ENCODE measurements at regions not wholly inside any gene's neighbourhood (a gene's known extent, or its start where the extent isn't known, plus 50 kb on each side); places are given as distances from the start of the nearest gene placed in this dataset.
"Not testable (repeated sequence)": the region's sequence is repeated elsewhere in the genome, so short reads cannot be mapped to it uniquely, and the experiment has no call there.

DNA sequence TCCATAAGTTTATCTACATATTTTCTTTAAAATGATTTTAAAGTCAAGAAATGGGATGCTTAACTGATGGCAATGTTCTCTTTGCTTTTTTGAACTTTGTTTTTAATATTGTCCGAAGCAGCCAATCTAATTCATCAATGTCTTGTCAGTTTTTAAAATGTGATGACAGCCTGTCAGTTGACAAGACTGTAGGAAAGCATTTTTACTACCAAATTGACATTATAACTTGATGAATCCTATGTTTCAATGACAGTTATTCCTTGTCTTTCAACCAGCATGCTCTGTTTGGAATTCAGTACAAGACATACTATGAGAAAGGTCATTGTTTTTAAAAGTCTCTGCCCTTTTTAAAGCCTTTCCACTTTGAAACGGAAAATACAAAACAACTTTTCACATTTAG is 1073.2 kb downstream of the TMTC2 start:
- intact Hi-C loops (cut with micrococcal nuclease), result no loop called here

DNA sequence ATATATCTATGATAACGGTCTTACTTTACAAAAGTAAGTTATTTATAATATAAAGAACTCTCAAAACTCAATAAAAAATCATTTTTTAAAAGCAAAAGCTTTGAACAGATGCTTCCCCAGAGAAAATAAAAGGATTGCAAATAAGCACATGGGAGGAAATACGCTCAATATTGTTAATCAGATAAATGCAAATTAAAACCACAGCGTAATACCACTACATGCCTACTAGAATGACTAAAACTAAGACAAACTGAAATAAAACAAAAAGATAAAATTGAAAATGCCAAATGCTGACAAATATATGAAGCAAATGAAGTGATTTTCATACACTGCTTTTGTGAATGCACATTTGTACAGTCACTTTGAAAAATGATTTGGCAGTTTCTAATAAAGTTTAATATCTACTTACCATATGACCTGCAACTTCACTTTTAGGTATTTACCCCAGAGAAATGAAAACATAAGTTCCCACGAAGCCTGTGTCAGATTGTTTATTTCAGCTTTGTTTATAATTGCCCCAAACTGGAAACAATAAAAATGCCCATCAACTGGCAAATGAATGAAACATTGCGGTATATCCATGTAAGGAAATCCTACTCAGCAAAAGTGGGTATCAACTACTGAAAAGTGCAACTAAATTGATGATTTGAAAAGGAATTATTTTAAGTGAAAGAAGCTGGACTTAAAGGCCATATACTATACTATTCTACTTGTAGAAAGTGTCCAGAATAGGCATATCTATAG is 1072.4 kb downstream of the TMTC2 start:
- intact Hi-C loops (cut with micrococcal nuclease), result no loop called here

DNA sequence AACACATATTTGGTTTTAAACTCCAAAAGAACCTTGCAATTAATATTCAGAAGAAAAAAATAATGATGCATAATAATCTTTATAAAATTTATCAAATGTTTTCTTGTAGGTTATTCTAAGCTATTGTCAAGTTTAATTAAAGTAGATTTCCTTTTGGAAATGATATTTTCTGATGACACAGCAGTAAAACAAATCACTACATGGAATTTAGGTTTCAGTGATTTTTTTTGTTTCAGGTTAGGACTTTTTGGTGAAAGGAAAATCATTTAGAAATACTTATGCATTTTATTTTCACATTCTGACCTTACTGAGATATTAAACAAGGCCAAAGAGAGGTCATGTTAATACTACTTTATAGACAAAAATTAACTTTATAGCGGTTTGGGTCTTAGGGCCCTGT is 1067.2 kb downstream of the TMTC2 start:
- intact Hi-C loops (cut with micrococcal nuclease), result no loop called here

DNA sequence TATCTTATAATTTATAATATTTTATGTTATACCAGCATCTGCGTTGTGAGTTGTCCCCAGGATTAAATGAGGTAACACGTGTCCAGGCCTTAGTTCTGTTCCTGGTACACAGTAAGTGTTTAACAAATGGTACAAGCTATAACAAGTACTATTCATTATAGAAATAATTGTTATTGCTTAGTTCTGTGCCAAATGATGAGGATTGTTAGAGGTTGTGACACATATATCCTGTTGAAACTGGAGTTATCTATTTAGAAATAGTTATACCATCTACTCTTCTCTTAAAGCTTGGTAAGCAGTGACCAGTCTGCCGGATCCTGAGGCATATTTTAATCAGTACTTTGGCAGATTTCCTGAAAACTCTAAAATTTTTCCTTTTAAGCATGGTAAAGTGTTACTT is 1066.5 kb downstream of the TMTC2 start:
- intact Hi-C loops (cut with micrococcal nuclease), result no loop called here

DNA sequence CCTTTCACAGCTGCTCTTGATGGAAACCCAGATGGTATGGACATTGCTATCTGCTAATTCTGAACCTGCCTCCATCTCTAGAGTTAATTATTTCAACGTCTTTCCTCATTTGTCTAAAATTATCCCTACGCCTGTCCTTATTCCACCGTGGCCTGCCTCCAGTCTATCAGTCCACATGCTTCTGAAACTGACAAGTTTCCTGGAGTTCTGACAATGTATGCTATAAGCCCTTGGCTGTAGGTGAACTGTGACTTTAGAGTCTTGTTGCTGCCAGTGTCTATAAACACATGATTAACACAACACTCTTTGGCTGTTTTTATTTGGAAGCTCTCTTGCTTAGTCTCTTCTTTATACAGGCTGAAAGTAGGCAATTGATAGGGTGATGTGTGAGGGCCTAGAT is 1052.9 kb downstream of the TMTC2 start:
- intact Hi-C loops (cut with micrococcal nuclease), result no loop called here

DNA sequence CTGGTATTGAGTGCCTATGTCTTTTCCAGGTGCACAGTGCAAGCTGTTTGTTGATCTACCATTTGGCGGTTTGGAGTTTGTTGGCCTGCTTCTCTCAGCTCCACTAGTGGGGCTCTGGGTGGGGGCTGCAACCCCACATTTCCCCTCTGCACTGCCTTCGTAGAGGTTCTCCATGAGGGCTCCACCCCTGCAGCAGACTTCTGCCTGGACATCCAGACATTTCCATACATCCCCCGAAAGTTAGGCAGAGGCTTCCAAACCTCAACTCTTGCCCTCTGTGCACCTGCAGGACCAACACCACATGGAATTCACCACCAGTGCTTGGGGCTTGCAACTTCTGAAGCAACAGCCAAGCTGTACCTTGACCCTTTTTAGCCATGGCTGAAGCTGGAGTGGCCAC is 1024.1 kb downstream of the TMTC2 start:
- intact Hi-C loops (cut with micrococcal nuclease), result no loop called here

DNA sequence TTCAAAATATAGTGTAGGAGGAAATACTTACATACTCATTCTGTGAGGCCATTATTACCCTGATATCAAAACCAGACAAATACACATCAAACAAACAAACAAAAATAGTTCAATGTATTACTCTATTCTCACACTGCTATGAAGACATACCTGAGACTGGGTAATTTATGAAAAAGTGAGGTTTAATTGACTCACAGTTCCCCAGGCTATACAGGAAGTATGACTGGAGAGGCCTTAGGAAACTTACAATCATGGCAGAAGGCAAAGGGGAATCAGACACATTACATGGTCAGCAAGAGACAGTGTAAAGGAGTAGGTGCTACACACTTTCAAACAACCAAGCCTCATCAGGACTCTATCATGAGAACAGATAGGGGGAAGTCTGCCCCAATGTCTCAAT is 1023.2 kb downstream of the TMTC2 start:
- intact Hi-C loops (cut with micrococcal nuclease), result no loop called here

DNA sequence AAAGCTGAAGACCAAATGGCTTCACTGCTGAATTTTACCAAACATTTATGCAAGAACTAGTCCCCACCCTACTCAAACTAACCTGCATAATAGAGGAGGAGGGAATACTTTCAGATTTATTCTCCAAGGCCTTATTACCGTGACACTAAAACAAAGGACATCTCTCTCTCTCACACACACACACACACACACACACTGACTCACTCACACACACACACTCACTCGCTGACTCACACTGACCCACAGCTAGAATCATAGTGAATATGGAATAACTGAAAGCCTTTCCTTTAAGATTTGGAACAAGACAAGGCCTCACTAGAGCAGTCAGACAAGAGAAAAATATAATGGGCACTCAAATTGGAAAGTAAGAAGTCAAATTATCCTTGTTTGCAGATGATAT is 1014.1 kb downstream of the TMTC2 start:
- intact Hi-C loops (cut with micrococcal nuclease), result no loop called here

DNA sequence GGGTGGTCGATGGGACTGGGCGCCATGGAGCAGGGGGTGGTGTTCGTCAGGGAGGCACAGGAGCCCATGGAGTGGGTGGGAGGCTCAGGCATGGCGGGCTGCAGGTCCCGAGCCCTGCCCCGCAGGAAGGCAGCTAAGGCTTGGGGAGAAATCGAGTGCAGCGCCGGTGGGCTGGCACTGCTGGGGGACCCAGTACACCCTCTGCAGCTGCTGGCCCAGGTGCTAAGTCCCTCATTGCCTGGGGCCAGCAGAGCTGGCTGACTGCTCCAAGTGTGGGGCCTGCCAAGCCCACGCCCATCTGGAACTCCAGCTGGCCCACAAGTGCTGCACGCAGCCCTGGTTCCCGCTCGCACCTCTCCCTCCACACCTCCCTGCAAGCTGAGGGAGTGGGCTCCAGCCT is 1009.6 kb downstream of the TMTC2 start:
- intact Hi-C loops (cut with micrococcal nuclease), result not testable (repeated sequence)

DNA sequence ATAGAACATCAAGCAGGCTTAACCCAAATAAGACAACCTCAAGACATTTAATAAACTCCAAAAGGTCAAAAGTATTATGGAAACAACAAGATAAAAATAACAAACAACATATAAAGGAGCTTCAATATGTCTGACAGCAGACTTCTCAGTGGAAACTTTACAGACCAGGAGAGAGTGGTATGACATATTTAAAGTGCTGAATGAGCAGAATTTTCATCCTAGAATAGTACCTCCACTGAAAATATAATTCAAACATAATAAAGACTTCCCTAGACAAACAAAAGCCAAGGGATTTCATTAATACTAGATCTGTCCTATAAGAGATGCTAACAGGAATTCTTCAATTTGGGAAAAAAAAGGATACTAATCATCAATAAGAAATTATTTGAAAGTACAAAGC is 1005.0 kb downstream of the TMTC2 start:
- intact Hi-C loops (cut with micrococcal nuclease), result no loop called here

DNA sequence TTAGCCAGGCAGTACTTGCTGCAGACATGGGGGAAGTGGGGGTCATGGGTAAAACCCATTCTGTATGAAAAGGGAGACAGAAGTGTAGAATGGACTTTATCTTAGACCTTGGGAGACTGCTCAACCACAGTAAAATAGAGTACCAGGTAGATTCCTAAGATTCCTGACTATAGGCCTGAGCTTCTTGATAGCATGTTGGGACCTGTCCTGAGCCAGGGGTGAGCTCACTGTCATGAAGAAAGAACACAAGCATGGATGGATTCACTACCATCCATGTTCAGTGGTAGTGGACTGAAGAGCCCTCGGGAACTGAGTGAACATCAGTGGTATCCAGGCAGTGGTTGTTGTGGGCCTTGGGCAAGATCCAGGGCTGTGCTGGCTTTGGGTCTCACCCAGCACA is 1003.8 kb downstream of the TMTC2 start:
- intact Hi-C loops (cut with micrococcal nuclease), result no loop called here

DNA sequence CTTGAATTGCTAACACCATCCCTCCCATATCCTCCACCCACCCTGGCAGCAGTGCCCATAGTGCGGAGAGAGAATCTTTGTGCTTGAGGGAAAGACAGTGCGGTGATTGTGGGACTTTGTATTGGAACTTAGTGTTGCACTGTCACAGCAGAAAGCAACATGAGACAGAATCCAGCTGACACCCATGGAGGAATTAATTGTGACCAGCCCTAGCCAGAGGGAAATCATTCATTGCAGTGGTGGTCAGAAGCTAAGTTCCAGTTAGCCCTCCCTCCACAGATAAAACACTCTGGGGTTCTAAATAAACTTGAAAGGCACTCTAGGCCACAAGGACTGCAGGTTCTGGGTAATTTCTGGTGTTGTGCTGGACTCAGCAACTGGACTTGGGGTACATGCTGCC is 1002.6 kb downstream of the TMTC2 start:
- intact Hi-C loops (cut with micrococcal nuclease), result no loop called here

DNA sequence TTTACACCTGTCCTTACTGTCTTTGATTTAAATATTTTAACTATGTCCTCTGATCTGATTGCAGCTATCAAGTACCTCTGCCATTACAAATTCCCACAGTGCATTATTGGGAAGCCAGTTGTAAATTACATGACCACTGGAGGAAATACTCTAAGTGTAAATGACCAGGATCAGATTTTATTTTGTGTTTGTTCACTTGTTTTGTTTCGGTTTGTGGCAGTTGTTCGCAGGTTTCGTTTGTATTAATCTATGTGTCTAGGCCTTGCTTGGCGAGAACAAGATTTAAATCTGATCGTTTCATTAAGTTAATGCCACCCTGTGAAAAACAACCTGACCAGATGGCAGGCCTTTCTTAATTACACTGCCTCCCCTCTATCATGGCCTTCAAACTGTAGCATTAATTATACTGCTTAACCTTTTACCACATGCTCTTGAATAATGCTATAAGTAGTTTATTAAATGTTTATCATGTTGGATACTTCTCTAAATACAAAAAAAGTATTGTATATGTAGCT is 990.1 kb downstream of the TMTC2 start:
- intact Hi-C loops (cut with micrococcal nuclease), result no loop called here

DNA sequence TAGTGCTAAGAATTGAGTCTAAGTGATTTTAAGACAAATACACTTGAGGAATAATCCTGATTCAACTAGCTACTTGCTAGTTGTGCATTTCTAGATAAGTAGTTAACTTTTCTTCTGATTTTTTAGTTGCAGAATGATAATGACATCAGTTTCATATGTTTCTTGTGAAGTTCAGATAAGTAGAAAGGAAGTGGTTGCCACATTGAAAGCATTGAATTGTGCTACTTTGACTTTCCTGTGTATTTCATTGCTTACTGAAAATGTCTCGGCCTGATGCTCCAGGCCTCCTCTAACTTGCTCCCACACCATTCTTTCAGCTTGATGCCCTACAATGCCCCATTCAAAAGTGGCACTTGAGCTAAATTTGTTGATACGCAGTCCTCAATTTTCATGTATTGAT is 980.0 kb downstream of the TMTC2 start:
- intact Hi-C loops (cut with micrococcal nuclease), result no loop called here

DNA sequence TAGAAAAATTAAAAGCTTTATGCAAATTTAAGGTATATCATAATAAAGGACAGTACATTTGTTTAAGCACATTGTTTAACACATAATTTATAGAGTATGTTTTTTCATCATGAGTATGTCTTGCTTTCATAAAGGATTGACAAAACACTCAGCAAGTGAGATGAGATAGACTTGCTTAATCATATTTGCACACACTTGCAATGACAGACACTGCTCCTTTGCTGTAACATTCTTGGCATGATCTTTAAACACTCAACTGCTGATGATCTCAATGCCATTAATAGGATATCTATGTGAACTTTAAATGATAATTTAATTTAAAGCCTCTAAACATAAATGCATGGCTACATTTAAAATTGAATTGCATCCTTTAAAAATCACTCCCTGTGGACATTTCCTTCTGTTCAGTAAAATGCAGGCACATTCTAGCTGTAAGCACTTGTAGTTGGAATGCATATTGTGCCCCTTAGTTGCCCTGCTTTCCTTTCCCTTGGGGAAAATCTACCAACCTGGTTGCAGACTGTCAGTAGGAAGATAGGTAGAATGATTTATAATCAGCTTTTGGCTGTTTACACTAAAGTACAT is 979.0 kb downstream of the TMTC2 start:
- intact Hi-C loops (cut with micrococcal nuclease), result no loop called here

DNA sequence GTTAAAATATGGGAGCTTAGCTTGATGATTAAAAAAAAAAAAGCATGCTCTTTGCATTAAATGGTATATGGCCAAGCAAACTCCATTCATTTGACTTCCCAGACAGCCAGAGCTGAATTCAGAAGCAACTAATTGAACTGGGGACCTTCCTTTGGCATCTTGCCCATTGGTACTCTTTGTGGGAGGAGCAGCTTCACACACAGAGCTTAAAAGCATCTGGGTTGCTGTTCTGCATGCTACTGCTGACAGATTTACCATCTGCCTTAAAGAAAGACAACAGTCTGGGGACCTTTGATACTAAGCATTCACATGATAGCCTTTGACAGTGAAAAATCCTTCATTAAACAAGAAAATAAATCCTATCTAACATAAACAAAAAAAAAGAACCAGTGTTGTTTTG is 977.9 kb downstream of the TMTC2 start:
- intact Hi-C loops (cut with micrococcal nuclease), result no loop called here

DNA sequence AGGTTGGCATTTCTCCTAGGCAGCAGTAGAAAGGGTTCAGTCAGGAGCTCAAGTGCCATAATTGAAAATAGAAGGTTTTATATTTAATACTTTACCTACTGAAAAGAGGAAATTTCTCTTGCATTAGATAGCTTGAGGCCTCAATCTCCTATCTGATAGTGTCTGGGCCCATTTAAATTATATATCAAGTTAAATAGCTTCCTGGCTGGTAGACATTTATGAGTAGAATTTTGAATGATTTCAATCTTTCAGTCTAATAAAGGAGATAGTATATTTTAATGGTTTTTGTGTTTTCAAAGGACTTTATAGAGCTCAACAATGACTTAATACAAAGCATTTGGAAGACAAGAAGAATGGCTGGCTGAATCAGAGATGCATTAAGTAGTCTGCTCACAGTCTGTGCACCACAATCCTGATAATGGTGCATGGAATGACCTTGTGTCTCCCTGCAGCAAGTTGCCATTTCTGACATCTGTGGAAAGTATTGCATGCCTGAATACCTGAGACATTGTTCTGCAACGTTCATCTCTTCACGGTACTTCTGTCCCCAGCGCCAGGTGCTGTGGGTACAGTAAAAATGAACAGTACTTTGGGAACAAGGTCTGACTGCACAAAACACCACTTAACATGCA is 974.1 kb downstream of the TMTC2 start:
- intact Hi-C loops (cut with micrococcal nuclease), result no loop called here

DNA sequence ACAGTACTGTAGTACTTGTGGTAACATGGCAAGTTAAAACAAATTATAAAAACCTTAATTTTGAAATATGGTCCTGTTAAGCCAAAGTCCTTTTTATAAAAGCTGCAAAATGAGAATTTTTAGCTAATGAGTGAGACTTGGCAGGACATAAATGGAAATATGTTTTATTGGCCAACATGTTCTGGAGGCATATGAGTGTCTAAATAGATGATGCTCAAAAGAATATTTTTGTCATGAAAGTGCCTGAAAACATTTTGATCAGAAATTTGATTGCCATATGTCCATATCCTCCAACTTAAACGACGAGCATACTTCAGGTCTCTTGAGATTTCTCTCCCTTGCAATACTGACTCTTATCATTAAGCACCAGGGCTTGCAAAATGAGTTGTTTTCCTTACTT is 972.6 kb downstream of the TMTC2 start:
- intact Hi-C loops (cut with micrococcal nuclease), result no loop called here

DNA sequence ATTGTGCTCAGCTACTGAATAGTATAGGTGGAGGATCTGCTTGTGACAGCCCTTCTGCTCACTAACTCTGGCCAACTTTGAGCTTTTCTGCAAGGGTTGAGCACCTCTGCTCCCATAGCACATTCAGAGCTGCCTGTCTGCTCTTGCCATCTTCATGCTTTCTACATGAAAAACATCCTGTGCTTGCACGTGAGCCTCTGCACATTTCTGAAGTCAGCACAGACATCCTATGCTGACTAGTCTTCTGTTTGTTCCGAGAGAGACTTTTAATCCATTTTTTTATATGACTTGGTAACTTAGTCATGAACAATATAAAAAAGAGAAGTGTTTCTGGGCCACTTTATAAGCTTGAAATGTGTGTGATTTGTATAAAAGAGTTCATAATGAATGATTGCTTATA is 969.3 kb downstream of the TMTC2 start:
- intact Hi-C loops (cut with micrococcal nuclease), result no loop called here

DNA sequence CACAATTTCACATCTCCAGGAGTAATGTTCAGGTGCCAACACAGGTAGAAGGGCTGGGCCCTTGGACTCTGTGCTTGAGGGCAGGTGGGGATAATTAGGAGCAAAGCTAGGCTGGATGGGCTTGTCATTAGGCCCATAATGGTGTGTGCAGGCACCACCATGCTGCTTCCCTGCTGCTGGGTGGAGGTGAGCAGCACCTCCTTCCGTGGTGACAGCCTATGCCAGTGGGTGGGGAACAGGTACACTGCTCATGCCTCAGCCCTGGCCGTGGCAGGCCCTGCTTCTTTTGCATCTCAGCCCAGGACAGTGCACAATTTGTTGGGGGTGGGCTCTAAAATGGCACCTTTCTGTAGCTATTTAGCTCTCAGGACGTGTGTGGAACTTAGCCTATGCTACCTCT is 955.5 kb downstream of the TMTC2 start:
- intact Hi-C loops (cut with micrococcal nuclease), result no loop called here

DNA sequence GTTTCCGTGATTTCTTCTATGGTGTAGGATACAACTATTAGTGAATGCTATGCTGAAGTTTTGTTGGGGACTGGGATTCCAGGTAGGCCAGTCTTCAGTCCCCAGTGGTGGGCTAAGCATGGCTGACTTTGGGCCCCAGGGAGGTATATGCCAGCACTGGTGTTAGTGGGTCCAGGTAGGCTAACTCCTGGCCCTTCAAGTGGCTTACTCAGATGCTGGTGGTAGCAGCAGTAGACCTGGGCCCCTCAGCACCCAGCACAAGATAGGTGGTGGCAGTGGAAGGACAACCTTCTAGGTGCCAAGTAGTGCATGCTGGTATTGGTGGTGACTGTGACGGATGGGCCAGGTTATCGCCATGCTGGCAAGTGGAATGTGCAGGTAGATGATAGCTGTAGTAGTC is 955.1 kb downstream of the TMTC2 start:
- intact Hi-C loops (cut with micrococcal nuclease), result no loop called here

DNA sequence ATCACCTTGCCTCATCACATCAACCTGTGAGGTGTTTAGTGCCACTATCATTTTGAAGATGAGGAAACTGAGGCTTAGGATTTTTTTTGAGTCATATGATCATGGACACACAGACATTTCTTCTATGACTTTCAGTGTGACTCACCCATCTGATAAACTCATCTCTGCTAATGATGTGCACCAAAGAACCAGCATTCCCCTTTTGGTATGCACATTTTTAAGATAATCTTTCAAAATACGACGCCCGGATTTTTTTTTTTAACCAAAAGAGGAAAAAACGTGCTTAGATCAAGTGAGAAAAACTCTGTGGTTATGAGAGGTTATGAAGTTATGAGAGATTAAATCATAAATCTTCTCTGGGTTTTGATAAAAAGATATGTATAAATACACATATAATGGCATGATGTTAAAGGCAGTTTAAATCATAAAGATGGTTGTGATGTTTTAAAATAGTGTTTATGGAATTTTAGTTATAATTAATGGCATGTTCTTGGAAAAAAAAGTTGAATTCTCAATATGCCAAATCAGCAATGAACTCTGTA is 948.1 kb downstream of the TMTC2 start:
- intact Hi-C loops (cut with micrococcal nuclease), result no loop called here

DNA sequence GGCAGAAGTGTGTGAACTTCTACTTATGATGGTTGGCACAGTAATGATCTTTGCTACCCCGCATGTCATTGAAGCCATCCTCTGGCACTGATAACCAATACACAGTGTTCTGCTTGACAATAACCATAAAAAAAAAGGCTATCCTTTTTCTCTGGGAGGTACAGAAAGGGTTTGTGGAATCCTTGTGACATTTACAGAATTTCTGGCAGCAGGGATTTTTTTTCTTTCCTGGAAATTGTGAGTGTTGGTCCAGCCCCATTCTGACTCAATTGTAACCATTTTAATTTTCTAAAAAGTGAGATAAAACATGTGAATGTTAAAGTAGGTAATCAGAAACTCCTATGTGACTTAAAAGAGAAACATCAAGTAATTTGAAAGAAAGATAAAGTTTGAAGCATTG is 943.8 kb downstream of the TMTC2 start:
- intact Hi-C loops (cut with micrococcal nuclease), result no loop called here
